ENCODE measurements at regions not wholly inside any gene's neighbourhood (a gene's known extent, or its start where the extent isn't known, plus 50 kb on each side); places are given as distances from the start of the nearest gene placed in this dataset.

DNA sequence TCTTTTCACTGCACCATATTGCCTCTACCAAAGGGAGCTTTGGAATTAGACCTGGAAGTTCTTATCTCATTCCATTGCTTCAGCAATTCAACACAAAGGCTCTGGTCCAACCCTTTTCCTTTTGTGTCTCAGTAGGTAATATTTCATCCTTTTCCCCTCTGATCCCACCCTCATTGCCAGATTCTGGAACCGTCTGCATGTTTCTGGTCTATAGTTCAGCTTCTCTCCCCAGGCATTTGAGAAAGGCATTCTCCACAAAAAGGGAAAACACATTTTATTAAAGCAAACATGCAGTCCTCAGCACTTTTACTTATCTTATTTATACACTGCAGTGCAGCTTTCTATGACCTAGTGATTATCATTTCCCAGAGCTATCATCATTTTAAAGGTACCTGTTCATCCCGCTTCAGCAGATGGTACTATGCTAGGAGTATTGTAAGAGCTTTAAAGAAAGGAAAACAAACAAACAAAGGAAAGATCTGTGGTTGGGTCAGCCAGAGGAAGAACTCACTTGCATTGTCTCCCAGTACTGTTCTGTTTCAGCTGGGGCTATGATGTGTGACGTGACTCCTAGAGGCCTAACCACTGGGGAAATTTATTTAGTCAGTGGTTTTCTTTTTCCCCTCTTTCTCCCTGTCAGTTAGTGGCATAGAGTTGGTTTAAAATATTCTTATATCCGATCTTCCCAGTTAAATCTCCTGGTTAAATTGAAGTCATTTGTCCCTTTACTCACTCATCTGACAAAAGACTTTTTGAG is 269.2 kb downstream of the TMEM38B start:
- Histone ChIP-seq H2BK120ac (ENCODE audit: low read depth, low read length, poor library complexity, severe bottlenecking) (no peak overlapping the region), H3K18ac (ENCODE audit: insufficient read length, low read depth, low read length) (no peak overlapping the region), H2BK5ac (ENCODE audit: insufficient read length, low read length) (no peak overlapping the region), H4K8ac (replicated peaks; ENCODE audit: insufficient read length, low read depth, low read length) (no peak overlapping the region), H3K56ac (ENCODE audit: insufficient read length, low read depth, low read length) (no peak overlapping the region), H3K27me3 (ENCODE audit: insufficient read depth, low read length) (no peaks in the 10 kb centered on the region), H3K23ac (ENCODE audit: insufficient read length, low read depth, low read length) (no peak overlapping the region), H2AFZ (ENCODE audit: low read length) (no peak overlapping the region), H3K27ac (ENCODE audit: insufficient read length, low read depth, low read length) (no peak overlapping the region), H3K4ac (ENCODE audit: low read depth, low read length) (no peak overlapping the region), H3K23me2 (ENCODE audit: insufficient read length, low read depth, low read length, poor library complexity, severe bottlenecking) (no peaks in the 10 kb centered on the region), H3K9ac (ENCODE audit: extremely low read depth, insufficient read length, low read length) (no peak overlapping the region), H3K4me1 (ENCODE audit: insufficient read depth, low read length) (no peaks in the 10 kb centered on the region), H4K91ac (ENCODE audit: insufficient read length, low read depth, low read length) (no peak overlapping the region), H3K79me1 (ENCODE audit: insufficient read depth, low read depth, low read length, poor library complexity, severe bottlenecking) (no peaks in the 10 kb centered on the region), H3T11ph (ENCODE audit: low read length) (no peak overlapping the region), H3K9me3 (ENCODE audit: control insufficient read depth, low read depth, low read length) (no peaks in the 10 kb centered on the region), H2BK20ac (ENCODE audit: low read depth, low read length, poor library complexity, severe bottlenecking) (no peak overlapping the region), H3K4me2 (ENCODE audit: insufficient read depth, insufficient read length, low read length) (no peak overlapping the region), H2BK12ac (ENCODE audit: insufficient read length, low read depth, low read length) (no peak overlapping the region), H3K14ac (ENCODE audit: insufficient read depth, low read length) (no peak overlapping the region), H4K5ac (ENCODE audit: insufficient read length, low read depth, low read length) (no peak overlapping the region), H3K79me2 (ENCODE audit: insufficient read depth, low read length) (no peaks in the 10 kb centered on the region), H4K20me1 (ENCODE audit: control insufficient read depth, insufficient read depth, insufficient read length) (no peaks in the 10 kb centered on the region), H2BK15ac (ENCODE audit: low read depth, low read length) (no peak overlapping the region), H2AK5ac (ENCODE audit: insufficient read length, low read length) (no peak overlapping the region)
- H3K27me3 Mint-ChIP-seq (ENCODE audit: low read depth), result no peaks in the 10 kb centered on the region
- peaks cover 16 to 17% of the 10 kb centered on the region in 2 experiments for H3K4me1 Mint-ChIP-seq
- no peak for DNase-seq
- TF ChIP-seq, protein P1, sequence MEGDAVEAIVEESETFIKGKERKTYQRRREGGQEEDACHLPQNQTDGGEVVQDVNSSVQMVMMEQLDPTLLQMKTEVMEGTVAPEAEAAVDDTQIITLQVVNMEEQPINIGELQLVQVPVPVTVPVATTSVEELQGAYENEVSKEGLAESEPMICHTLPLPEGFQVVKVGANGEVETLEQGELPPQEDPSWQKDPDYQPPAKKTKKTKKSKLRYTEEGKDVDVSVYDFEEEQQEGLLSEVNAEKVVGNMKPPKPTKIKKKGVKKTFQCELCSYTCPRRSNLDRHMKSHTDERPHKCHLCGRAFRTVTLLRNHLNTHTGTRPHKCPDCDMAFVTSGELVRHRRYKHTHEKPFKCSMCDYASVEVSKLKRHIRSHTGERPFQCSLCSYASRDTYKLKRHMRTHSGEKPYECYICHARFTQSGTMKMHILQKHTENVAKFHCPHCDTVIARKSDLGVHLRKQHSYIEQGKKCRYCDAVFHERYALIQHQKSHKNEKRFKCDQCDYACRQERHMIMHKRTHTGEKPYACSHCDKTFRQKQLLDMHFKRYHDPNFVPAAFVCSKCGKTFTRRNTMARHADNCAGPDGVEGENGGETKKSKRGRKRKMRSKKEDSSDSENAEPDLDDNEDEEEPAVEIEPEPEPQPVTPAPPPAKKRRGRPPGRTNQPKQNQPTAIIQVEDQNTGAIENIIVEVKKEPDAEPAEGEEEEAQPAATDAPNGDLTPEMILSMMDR (conservative IDR thresholded peaks at IDR 0.05), result no peak
- H3K4me3 Mint-ChIP-seq, result no peak overlapping the region
- H3K27ac Mint-ChIP-seq, result no peak overlapping the region
- no peaks in the 10 kb centered on the region for H3K36me3 Mint-ChIP-seq (ENCODE audit: insufficient read depth in 1 of 3, low read depth in 3 of 3)
- no peaks in the 10 kb centered on the region for H3K9me3 Mint-ChIP-seq
- WGBS (ENCODE audit: extremely low coverage, insufficient read length, low lambda C conversion rate), result no CpG with 5 or more reads among the region's 4 CpGs

Data from H9 (cell line).